HEK293 (cell line): ENCODE measurements at regions not wholly inside any gene's neighbourhood (a gene's known extent, or its start where the extent isn't known, plus 50 kb on each side); places are given as distances from the start of the nearest gene placed in this dataset.

Source experiments
- CTCF ChIA-PET: fragments of 350-600 bp; formaldehyde crosslinking; extraction: SDS; loops from one replicate; lab custom pipeline; 2021; ENCODE audit warnings: antibody characterized with exemption; lab: Yijun Ruan, JAX
- POLR2A ChIA-PET: fragments of 300-600 bp; formaldehyde crosslinking; extraction: SDS; loops from one replicate; lab custom pipeline; 2020; ENCODE audit warnings: antibody characterized with exemption, inconsistent platforms; lab: Yijun Ruan, JAX
- H3K27ac ChIP-seq: fragments of 200-500 bp; sonication (Bioruptor generic); 2 replicates; pipeline ENCODE4 v1.5.1; 2014; ENCODE audit warnings: low read depth, low read length, control low read depth, inconsistent platforms; ENCODE audit errors: extremely low read depth
- H3K36me3 ChIP-seq, 2 experiments: fragments of 200-500 bp in 1 of 2; sonication (Bioruptor generic) in 1 of 2; 1 replicate in 1 of 2; 2 replicates in 1 of 2; pipeline ENCODE4 v1.5.1; 2014 to 2017; ENCODE audit warnings: inconsistent platforms in 2 of 2, low read length in 2 of 2; ENCODE audit not compliant: control insufficient read depth in 2 of 2, insufficient read depth in 1 of 2
- H3K4me1 ChIP-seq: fragments of 200-500 bp; sonication (Bioruptor generic); 2 replicates; pipeline ENCODE4 v1.5.1; 2014; ENCODE audit warnings: mild to moderate bottlenecking, low read length, inconsistent platforms; ENCODE audit not compliant: control insufficient read depth, insufficient read depth
- H3K4me3 ChIP-seq: 2 replicates; pipeline ENCODE4 v1.5.1; 2011; ENCODE audit warnings: low read depth, mild to moderate bottlenecking, control low read depth, low read length, moderate library complexity
- H3K9me3 ChIP-seq: fragments of 200-500 bp; sonication (Bioruptor generic); 2 replicates; pipeline ENCODE4 v1.5.1; 2014; ENCODE audit warnings: low read depth, low read length, inconsistent platforms; ENCODE audit not compliant: control insufficient read depth, insufficient read depth
- EGR2 ChIP-seq: fragments of 450-650 bp; formaldehyde crosslinking; IDR thresholded peaks from 2 replicates; pipeline ENCODE4 v1.5.1; 2016; ENCODE audit warnings: low read depth, missing biosample characterization, missing genetic modification characterization
- GLIS1 ChIP-seq: fragments of 450-650 bp; formaldehyde crosslinking; IDR thresholded peaks from 2 replicates; pipeline ENCODE4 v1.5.1; 2016; ENCODE audit warnings: missing biosample characterization, missing genetic modification characterization
- KLF9 ChIP-seq: fragments of 450-650 bp; formaldehyde crosslinking; IDR thresholded peaks from 2 replicates; pipeline ENCODE4 v1.5.1; 2016; ENCODE audit warnings: missing biosample characterization, missing genetic modification characterization, low read depth
- PRDM1 ChIP-seq: fragments of 450-650 bp; formaldehyde crosslinking; IDR thresholded peaks from 2 replicates; pipeline ENCODE4; 2016; ENCODE audit warnings: missing biosample characterization, missing genetic modification characterization
- PRDM6 ChIP-seq: fragments of 450-650 bp; formaldehyde crosslinking; IDR thresholded peaks from 2 replicates; pipeline ENCODE4 v1.5.1; 2017; ENCODE audit warnings: missing biosample characterization, missing genetic modification characterization
- ZBTB11 ChIP-seq: fragments of 450-650 bp; formaldehyde crosslinking; conservative IDR thresholded peaks from 2 replicates; pipeline ENCODE4 v1.5.1; 2016; ENCODE audit warnings: low read depth, missing biosample characterization, missing genetic modification characterization
- ZFHX2 ChIP-seq: fragments of 450-650 bp; formaldehyde crosslinking; conservative IDR thresholded peaks from 2 replicates; pipeline ENCODE4 v1.5.1; 2016; ENCODE audit warnings: missing biosample characterization, missing genetic modification characterization
- ZNF175 ChIP-seq: fragments of 450-650 bp; formaldehyde crosslinking; IDR thresholded peaks from 2 replicates; pipeline ENCODE4 v1.5.1; 2016; ENCODE audit warnings: missing biosample characterization, missing genetic modification characterization
- ZNF23 ChIP-seq: fragments of 450-650 bp; formaldehyde crosslinking; IDR thresholded peaks from 2 replicates; pipeline ENCODE4 v1.5.1; 2016; ENCODE audit warnings: missing biosample characterization, missing genetic modification characterization, borderline replicate concordance
- ZNF266 ChIP-seq: fragments of 450-650 bp; formaldehyde crosslinking; IDR thresholded peaks from 2 replicates; pipeline ENCODE4 v1.5.1; 2016; ENCODE audit warnings: missing biosample characterization, missing genetic modification characterization, low read depth
- ZNF302 ChIP-seq: fragments of 450-650 bp; formaldehyde crosslinking; IDR thresholded peaks from 2 replicates; pipeline ENCODE4 v1.5.1; 2016; ENCODE audit warnings: missing biosample characterization, missing genetic modification characterization, low read depth
- ZNF341 ChIP-seq: fragments of 450-650 bp; formaldehyde crosslinking; IDR thresholded peaks from 2 replicates; pipeline ENCODE4; 2016; ENCODE audit warnings: low read depth, missing biosample characterization, missing genetic modification characterization
- ZNF391 ChIP-seq: fragments of 450-650 bp; formaldehyde crosslinking; IDR thresholded peaks from 2 replicates; pipeline ENCODE4 v1.5.1; 2016; ENCODE audit warnings: low read depth, missing biosample characterization, missing genetic modification characterization, borderline replicate concordance
- ZNF398 ChIP-seq: fragments of 450-650 bp; formaldehyde crosslinking; IDR thresholded peaks from 2 replicates; pipeline ENCODE4 v1.5.1; 2017; ENCODE audit warnings: missing biosample characterization, missing genetic modification characterization
- ZNF449 ChIP-seq: fragments of 450-650 bp; formaldehyde crosslinking; IDR thresholded peaks from 2 replicates; pipeline ENCODE4 v1.5.1; 2017; ENCODE audit warnings: missing biosample characterization, mild to moderate bottlenecking, missing genetic modification characterization, moderate library complexity
- ZNF580 ChIP-seq: fragments of 450-650 bp; formaldehyde crosslinking; IDR thresholded peaks from 2 replicates; pipeline ENCODE4 v1.5.1; 2016; ENCODE audit warnings: missing biosample characterization, missing genetic modification characterization

- CTCF ChIA-PET, result interaction anchor here (1.2 kb wide), 1 partner anchor 71 kb away, joined by 4 read pairs; no protein-coding TSS in a partner anchor
- no peak overlapping the region for H3K4me3 ChIP-seq
- TF ChIP-seq ZNF341 (tag by site-specific recombination) (peak; percentile 13; the same call in 1 of the 2 replicates), ZNF580 (tag by site-specific recombination) (no peak)
- TF ChIP-seq, all 188 proteins: peak for 1
- no peaks in the 10 kb centered on the region for H3K36me3 ChIP-seq
- no peaks in the 10 kb centered on the region for H3K9me3 ChIP-seq
- H3K4me1 ChIP-seq, result peaks cover 4% of the 10 kb centered on the region
- POLR2A ChIA-PET, result no interaction called here
- no peak overlapping the region for H3K27ac ChIP-seq
Measured at GRCh38 chr1:228810395-228810758, 75.1 kb downstream of the RHOU start.

GRCh38 chr1:228810878-228811711 lies 75.8 kb downstream of the RHOU start:
- ChIA-PET POLR2A (no interaction called here), CTCF (interaction anchor here (0.5 to 1.2 kb wide), 3 partner anchors 14 to 370 kb away, joined by 3 to 6 read pairs (median 4); no protein-coding TSS in a partner anchor)
- TF ChIP-seq ZNF398 (tag by site-specific recombination) (no peak), ZNF341 (tag by site-specific recombination) (0 out of 2 replicates have a peak, but pooled peaks have one; percentile 7), ZNF449 (tag by site-specific recombination) (peak; percentile 93)
- Histone ChIP-seq H3K9me3 (no peaks in the 10 kb centered on the region), H3K36me3 (no peaks in the 10 kb centered on the region), H3K4me1 (peaks cover 4% of the 10 kb centered on the region), H3K27ac (no peak overlapping the region), H3K4me3 (no peak overlapping the region)

- ChIA-PET CTCF (interaction anchor here (0.5 to 1.2 kb wide), 3 partner anchors 13 to 369 kb away, joined by 3 to 6 read pairs (median 4); no protein-coding TSS in a partner anchor), POLR2A (no interaction called here)
- Histone ChIP-seq H3K4me3 (no peak overlapping the region), H3K4me1 (peaks cover 4% of the 10 kb centered on the region), H3K36me3 (no peaks in the 10 kb centered on the region), H3K27ac (no peak overlapping the region), H3K9me3 (no peaks in the 10 kb centered on the region)
- TF ChIP-seq PRDM6 (tag by site-specific recombination), result no peak
- TF ChIP-seq ZNF266 (tag by site-specific recombination), result no peak
- TF ChIP-seq GLIS1 (tag by site-specific recombination), result peak; percentile 55
- TF ChIP-seq EGR2 (tag by site-specific recombination), result peak; percentile 90
- TF ChIP-seq ZNF391 (tag by site-specific recombination), result no peak
- no peak for TF ChIP-seq ZNF175 (tag by site-specific recombination)
- no peak for TF ChIP-seq ZBTB11
- no peak for TF ChIP-seq KLF9
- no peak for TF ChIP-seq ZNF23
- no peak for TF ChIP-seq ZNF302 (tag by site-specific recombination)
- TF ChIP-seq PRDM1, result no peak
- TF ChIP-seq ZFHX2 (tag by site-specific recombination), result peak; percentile 88
Measured at GRCh38 chr1:228811712-228812305, 76.5 kb downstream of the RHOU start.
